DND-41 (cell line): ENCODE measurements at regions not wholly inside any gene's neighbourhood (a gene's known extent, or its start where the extent isn't known, plus 50 kb on each side); places are given as distances from the start of the nearest gene placed in this dataset.

ENCODE experiments used
- ATAC-seq: fragments of 200-7000 bp; cut with Tn5 transposase; 3 replicates; pipeline ENCODE4 v1.9.1; 2021; ENCODE audit warnings: low read depth; ENCODE audit not compliant: insufficient read depth
- DNase-seq: peaks from one replicate; pipeline ENCODE4 v3.0.0-alpha.2; 2020
- H2AFZ ChIP-seq: 2 replicates; pipeline ENCODE4 v1.6.0; 2012; ENCODE audit warnings: low read depth, low read length
- H3K27ac ChIP-seq: 2 replicates; pipeline ENCODE4 v1.5.1; 2012; ENCODE audit warnings: low read length, inconsistent platforms
- H3K27me3 ChIP-seq: fragments of 200-600 bp; sonication (generic); 2 replicates; pipeline ENCODE4 v1.6.0; 2012; ENCODE audit warnings: low read length, mild to moderate bottlenecking, inconsistent platforms; ENCODE audit not compliant: insufficient read depth, poor library complexity
- H3K36me3 ChIP-seq: 2 replicates; pipeline ENCODE4 v1.5.1; 2012; ENCODE audit warnings: low read length, inconsistent platforms; ENCODE audit not compliant: insufficient read depth
- H3K4me1 ChIP-seq: 2 replicates; pipeline ENCODE4 v1.5.1; 2012; ENCODE audit warnings: mild to moderate bottlenecking, low read length; ENCODE audit not compliant: insufficient read depth
- H3K4me2 ChIP-seq: 2 replicates; pipeline ENCODE4 v1.6.0; 2012; ENCODE audit warnings: mild to moderate bottlenecking, moderate library complexity, low read length, inconsistent platforms; ENCODE audit not compliant: insufficient read depth
- H3K4me3 ChIP-seq, 2 experiments: fragments of 200-600 bp in 1 of 2; shearing (Covaris generic) in 1 of 2; 2 replicates each; pipeline ENCODE4 v1.5.1; 2012 to 2016; ENCODE audit warnings: inconsistent platforms in 2 of 2, low read length in 2 of 2, mild to moderate bottlenecking in 2 of 2, low read depth in 1 of 2, moderate library complexity in 1 of 2
- H3K79me2 ChIP-seq: 2 replicates; pipeline ENCODE4 v1.6.0; 2012; ENCODE audit warnings: low read length, inconsistent platforms; ENCODE audit not compliant: insufficient read depth
- H3K9ac ChIP-seq: 2 replicates; pipeline ENCODE4 v1.6.0; 2012; ENCODE audit warnings: low read depth, mild to moderate bottlenecking, inconsistent platforms, low read length, moderate library complexity
- H3K9me3 ChIP-seq: 2 replicates; pipeline ENCODE4 v1.5.1; 2012; ENCODE audit warnings: low read length, moderate library complexity, mild to moderate bottlenecking, inconsistent platforms; ENCODE audit not compliant: insufficient read depth, severe bottlenecking
- H4K20me1 ChIP-seq: 2 replicates; pipeline ENCODE4 v1.6.0; 2012; ENCODE audit warnings: low read length; ENCODE audit not compliant: insufficient read depth
- EZH2 ChIP-seq: IDR thresholded peaks from 3 replicates; pipeline ENCODE4 v1.6.1; 2012; ENCODE audit warnings: borderline replicate concordance, low read depth, mild to moderate bottlenecking, moderate library complexity, low read length, inconsistent platforms; ENCODE audit not compliant: severe bottlenecking
- TF ChIP-seq, protein P1 (sequence below): IDR thresholded peaks from 2 replicates; pipeline ENCODE4 v1.5.1; 2012; ENCODE audit warnings: borderline replicate concordance, low read length, moderate library complexity, mild to moderate bottlenecking; ENCODE audit not compliant: poor library complexity, severe bottlenecking; ENCODE audit errors: extremely low read depth

DNA sequence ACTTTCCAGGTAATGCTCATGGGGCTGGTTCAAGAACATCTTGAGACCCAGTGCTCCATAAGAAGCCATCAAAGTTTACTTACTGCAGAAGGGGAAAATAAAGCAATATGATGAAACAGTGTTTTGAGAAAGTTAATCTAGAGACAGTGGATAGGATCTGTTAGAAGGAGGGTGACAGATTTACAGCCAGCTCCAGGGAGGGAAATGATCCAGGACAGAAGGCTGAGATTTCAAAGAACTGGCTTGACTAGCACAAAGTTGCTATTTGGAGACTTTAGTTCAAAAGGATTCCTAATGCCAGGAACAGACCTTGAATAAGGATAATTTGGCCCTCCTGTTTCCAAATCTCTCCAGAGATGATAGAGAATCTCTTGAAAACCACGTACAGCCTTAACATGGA is 166.5 kb upstream of the NECTIN3 start:
- Histone ChIP-seq H3K27me3 (no peaks in the 10 kb centered on the region), H4K20me1 (no peaks in the 10 kb centered on the region)

DNA sequence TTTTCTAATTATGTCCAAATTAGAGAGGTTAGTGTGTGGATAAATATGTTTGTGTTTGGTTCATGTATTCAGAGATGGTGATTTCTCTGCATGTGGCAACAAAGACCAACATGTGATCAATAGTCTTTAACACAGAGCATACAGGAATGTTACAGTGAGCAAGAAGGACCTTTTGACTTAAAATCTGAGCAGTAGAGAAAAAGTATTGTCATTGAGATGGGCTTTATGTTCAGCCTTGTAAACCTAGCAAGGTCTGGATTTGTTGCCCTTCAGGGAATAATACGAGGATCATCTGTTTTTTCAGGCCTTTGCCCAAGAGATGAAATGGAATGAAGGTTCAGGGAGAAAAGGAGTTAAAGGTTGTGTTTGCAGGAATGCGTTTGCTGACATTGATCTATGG is 161.8 kb upstream of the NECTIN3 start:
- DNase-seq (no peak), ATAC-seq (no peak)
- no peak overlapping the region for H3K4me3 ChIP-seq
- no peaks in the 10 kb centered on the region for H3K9me3 ChIP-seq
- no peaks in the 10 kb centered on the region for H3K79me2 ChIP-seq
- H3K36me3 ChIP-seq = no peaks in the 10 kb centered on the region
- no peak overlapping the region for H3K9ac ChIP-seq
- H3K27me3 ChIP-seq = no peaks in the 10 kb centered on the region
- H2AFZ ChIP-seq = no peak overlapping the region
- no peak overlapping the region for H3K27ac ChIP-seq
- no peaks in the 10 kb centered on the region for H3K4me1 ChIP-seq
- no peaks in the 10 kb centered on the region for H4K20me1 ChIP-seq
- TF ChIP-seq EZH2 = no peak
- TF ChIP-seq, protein P1, sequence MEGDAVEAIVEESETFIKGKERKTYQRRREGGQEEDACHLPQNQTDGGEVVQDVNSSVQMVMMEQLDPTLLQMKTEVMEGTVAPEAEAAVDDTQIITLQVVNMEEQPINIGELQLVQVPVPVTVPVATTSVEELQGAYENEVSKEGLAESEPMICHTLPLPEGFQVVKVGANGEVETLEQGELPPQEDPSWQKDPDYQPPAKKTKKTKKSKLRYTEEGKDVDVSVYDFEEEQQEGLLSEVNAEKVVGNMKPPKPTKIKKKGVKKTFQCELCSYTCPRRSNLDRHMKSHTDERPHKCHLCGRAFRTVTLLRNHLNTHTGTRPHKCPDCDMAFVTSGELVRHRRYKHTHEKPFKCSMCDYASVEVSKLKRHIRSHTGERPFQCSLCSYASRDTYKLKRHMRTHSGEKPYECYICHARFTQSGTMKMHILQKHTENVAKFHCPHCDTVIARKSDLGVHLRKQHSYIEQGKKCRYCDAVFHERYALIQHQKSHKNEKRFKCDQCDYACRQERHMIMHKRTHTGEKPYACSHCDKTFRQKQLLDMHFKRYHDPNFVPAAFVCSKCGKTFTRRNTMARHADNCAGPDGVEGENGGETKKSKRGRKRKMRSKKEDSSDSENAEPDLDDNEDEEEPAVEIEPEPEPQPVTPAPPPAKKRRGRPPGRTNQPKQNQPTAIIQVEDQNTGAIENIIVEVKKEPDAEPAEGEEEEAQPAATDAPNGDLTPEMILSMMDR = no peak
- no peak overlapping the region for H3K4me2 ChIP-seq

More for the DNA sequence above, 166.5 kb upstream of the NECTIN3 start:
- DNase-seq = no peak
- H3K4me3 ChIP-seq = no peak overlapping the region
- no peak overlapping the region for H2AFZ ChIP-seq
- no peak overlapping the region for H3K4me2 ChIP-seq
- no peaks in the 10 kb centered on the region for H3K4me1 ChIP-seq
- ATAC-seq = no peak
- TF ChIP-seq, protein P1 = no peak
- no peak for TF ChIP-seq EZH2
- no peaks in the 10 kb centered on the region for H3K79me2 ChIP-seq
- H3K9me3 ChIP-seq = no peaks in the 10 kb centered on the region
- no peak overlapping the region for H3K9ac ChIP-seq
- no peak overlapping the region for H3K27ac ChIP-seq
- H3K36me3 ChIP-seq = no peaks in the 10 kb centered on the region

- no peaks in the 10 kb centered on the region for H3K4me1 ChIP-seq
- H4K20me1 ChIP-seq = no peaks in the 10 kb centered on the region
- DNase-seq (no peak), ATAC-seq (no peak)
- H3K4me3 ChIP-seq = no peak overlapping the region
- TF ChIP-seq, protein P1 = no peak
- TF ChIP-seq EZH2 = no peak
- no peak overlapping the region for H3K27ac ChIP-seq
- H3K79me2 ChIP-seq = no peaks in the 10 kb centered on the region
- no peaks in the 10 kb centered on the region for H3K36me3 ChIP-seq
- no peaks in the 10 kb centered on the region for H3K27me3 ChIP-seq
- no peak overlapping the region for H3K9ac ChIP-seq
- no peak overlapping the region for H3K4me2 ChIP-seq
- no peak overlapping the region for H2AFZ ChIP-seq
- no peaks in the 10 kb centered on the region for H3K9me3 ChIP-seq
Measured at GRCh38 chr3:110910346-110910955, 161.2 kb upstream of the NECTIN3 start.
